ENCODE measurements at regions not wholly inside any gene's neighbourhood (a gene's known extent, or its start where the extent isn't known, plus 50 kb on each side); places are given as distances from the start of the nearest gene placed in this dataset.
"Not testable (repeated sequence)": the region's sequence is repeated elsewhere in the genome, so short reads cannot be mapped to it uniquely, and the experiment has no call there.

- H3K4me3 Mint-ChIP-seq, POLR2A ChIA-PET, H3K9me3 Mint-ChIP-seq, H3K36me3 Mint-ChIP-seq: not testable (repeated sequence)
- DNase-seq (peak; percentile 49 to 85 (median 76)), ATAC-seq (peak; percentile 78 to 83)
- Mint-ChIP-seq H3K4me1 (peaks cover 0 to 11% (median 8%) of the 10 kb centered on the region in 4 donors), H3K27me3 (peaks cover 13 to 65% (median 20%) of the 10 kb centered on the region in 5 donors), H3K27ac (peak overlapping the region in 1 of 10 donors; percentile 68)
These were observed 1092.1 kb downstream of the TMEM121 start for GRCh38 chr14:106618471-106618951.

GRCh38 chr14:106619606-106620005 lies 1093.2 kb downstream of the TMEM121 start:
- DNase-seq (no peak), ATAC-seq (no peak)
- H3K36me3 Mint-ChIP-seq: no peaks in the 10 kb centered on the region
- no peak overlapping the region for H3K4me3 Mint-ChIP-seq
- peaks cover 0 to 11% (median 8%) of the 10 kb centered on the region in 4 donors for H3K4me1 Mint-ChIP-seq
- H3K27me3 Mint-ChIP-seq: peaks cover 13 to 66% (median 23%) of the 10 kb centered on the region in 5 donors
- POLR2A ChIA-PET: no interaction called here
- no peaks in the 10 kb centered on the region for H3K9me3 Mint-ChIP-seq
- H3K27ac Mint-ChIP-seq: no peak overlapping the region

- no peak for ATAC-seq
- POLR2A ChIA-PET: no interaction called here
- DNase-seq: no peak
- H3K27me3 Mint-ChIP-seq: peaks cover 10 to 67% (median 20%) of the 10 kb centered on the region in 5 donors
- H3K27ac Mint-ChIP-seq: no peak overlapping the region
- peaks cover 0 to 11% (median 8%) of the 10 kb centered on the region in 4 donors for H3K4me1 Mint-ChIP-seq
- no peaks in the 10 kb centered on the region for H3K36me3 Mint-ChIP-seq
- no peaks in the 10 kb centered on the region for H3K9me3 Mint-ChIP-seq
- no peak overlapping the region for H3K4me3 Mint-ChIP-seq
These were observed 1094.0 kb downstream of the TMEM121 start for GRCh38 chr14:106620368-106620767.

GRCh38 chr14:106622200-106622745 lies 1095.9 kb downstream of the TMEM121 start:
- DNase-seq: peak in 3 of 10 donors; percentile 8 to 28 (median 27)
- peak in 1 of 2 donors; percentile 53 for ATAC-seq

GRCh38 chr14:106625186-106625585 lies 1098.8 kb downstream of the TMEM121 start:
- DNase-seq (no peak), ATAC-seq (no peak)
- H3K27ac Mint-ChIP-seq: no peak overlapping the region
- H3K4me3 Mint-ChIP-seq: no peak overlapping the region
- H3K9me3 Mint-ChIP-seq: no peaks in the 10 kb centered on the region
- H3K36me3 Mint-ChIP-seq: no peaks in the 10 kb centered on the region
- POLR2A ChIA-PET: no interaction called here
- H3K27me3 Mint-ChIP-seq: peaks cover 16 to 72% (median 23%) of the 10 kb centered on the region in 5 donors
- H3K4me1 Mint-ChIP-seq: peaks cover 0 to 19% (median 15%) of the 10 kb centered on the region in 4 donors

More at GRCh38 chr14:106622200-106622745, 1095.9 kb downstream of the TMEM121 start:
- H3K36me3 Mint-ChIP-seq: no peaks in the 10 kb centered on the region
- no peaks in the 10 kb centered on the region for H3K9me3 Mint-ChIP-seq
- POLR2A ChIA-PET: no interaction called here
- no peak overlapping the region for H3K27ac Mint-ChIP-seq
- peak overlapping the region in 1 of 10 donors; percentile 14 for H3K4me3 Mint-ChIP-seq
- peaks cover 10 to 66% (median 20%) of the 10 kb centered on the region in 5 donors for H3K27me3 Mint-ChIP-seq
- peaks cover 0 to 17% (median 14%) of the 10 kb centered on the region in 4 donors for H3K4me1 Mint-ChIP-seq

- H3K27ac Mint-ChIP-seq, H3K4me3 Mint-ChIP-seq: not testable (repeated sequence)
- H3K4me1 Mint-ChIP-seq: peaks cover 0 to 19% (median 15%) of the 10 kb centered on the region in 4 donors
These were observed 1100.1 kb downstream of the TMEM121 start for GRCh38 chr14:106626469-106626868.

GRCh38 chr14:106626942-106627588 lies 1100.7 kb downstream of the TMEM121 start:
- H3K27ac Mint-ChIP-seq, POLR2A ChIA-PET, H3K9me3 Mint-ChIP-seq, H3K4me3 Mint-ChIP-seq, H3K36me3 Mint-ChIP-seq: not testable (repeated sequence)
- peaks cover 0 to 18% (median 15%) of the 10 kb centered on the region in 4 donors for H3K4me1 Mint-ChIP-seq
- peaks cover 9 to 67% (median 21%) of the 10 kb centered on the region in 5 donors for H3K27me3 Mint-ChIP-seq
- DNase-seq (peak; percentile 56 to 79 (median 69)), ATAC-seq (peak; percentile 75 to 97)

More at GRCh38 chr14:106626469-106626868, 1100.1 kb downstream of the TMEM121 start:
- H3K36me3 Mint-ChIP-seq, POLR2A ChIA-PET, ATAC-seq, DNase-seq, H3K9me3 Mint-ChIP-seq: not testable (repeated sequence)
- peaks cover 11 to 68% (median 19%) of the 10 kb centered on the region in 5 donors for H3K27me3 Mint-ChIP-seq

GRCh38 chr14:106631879-106632278 lies 1105.5 kb downstream of the TMEM121 start:
- DNase-seq: no peak
- H3K9me3 Mint-ChIP-seq: no peaks in the 10 kb centered on the region
- no peaks in the 10 kb centered on the region for H3K36me3 Mint-ChIP-seq
- peaks cover 3 to 9% (median 7%) of the 10 kb centered on the region in 4 donors for H3K4me1 Mint-ChIP-seq
- H3K4me3 Mint-ChIP-seq: no peak overlapping the region
- no peak for ATAC-seq
- POLR2A ChIA-PET: no interaction called here
- H3K27ac Mint-ChIP-seq: no peak overlapping the region
- peaks cover 6 to 31% (median 14%) of the 10 kb centered on the region in 5 donors for H3K27me3 Mint-ChIP-seq

GRCh38 chr14:106633721-106634120 lies 1107.3 kb downstream of the TMEM121 start:
- Mint-ChIP-seq H3K9me3 (no peaks in the 10 kb centered on the region), H3K27ac (no peak overlapping the region), H3K4me3 (no peak overlapping the region), H3K36me3 (no peaks in the 10 kb centered on the region), H3K27me3 (peaks cover 4 to 26% (median 7%) of the 10 kb centered on the region in 5 donors), H3K4me1 (peaks cover under 1 to 6% (median 4%) of the 10 kb centered on the region in 4 donors)
- ATAC-seq (no peak), DNase-seq (no peak)
- POLR2A ChIA-PET: no interaction called here

GRCh38 chr14:106635569-106635968 lies 1109.2 kb downstream of the TMEM121 start:
- Mint-ChIP-seq H3K4me1 (peaks cover 2 to 9% (median 7%) of the 10 kb centered on the region in 4 donors), H3K9me3 (no peaks in the 10 kb centered on the region), H3K4me3 (no peak overlapping the region), H3K27me3 (peaks cover 0 to 15% (median 2%) of the 10 kb centered on the region in 5 donors), H3K36me3 (no peaks in the 10 kb centered on the region), H3K27ac (no peak overlapping the region)
- ATAC-seq (no peak), DNase-seq (no peak)
- POLR2A ChIA-PET: no interaction called here

- ATAC-seq: peak; percentile 81 to 82
- Mint-ChIP-seq H3K27me3 (peaks cover 1 to 35% (median 9%) of the 10 kb centered on the region in 5 donors), H3K27ac (peak overlapping the region in 1 of 10 donors; percentile 68), H3K4me3 (peak overlapping the region in 4 of 10 donors; percentile 18 to 61 (median 44))
- POLR2A ChIA-PET, H3K9me3 Mint-ChIP-seq, H3K4me1 Mint-ChIP-seq, H3K36me3 Mint-ChIP-seq: not testable (repeated sequence)
- peak in 9 of 10 donors; percentile 41 to 76 (median 62) for DNase-seq
These were observed 1112.5 kb downstream of the TMEM121 start for GRCh38 chr14:106638786-106639452.

GRCh38 chr14:106642090-106642489 lies 1115.7 kb downstream of the TMEM121 start:
- H3K4me1 Mint-ChIP-seq: peaks cover 2 to 9% (median 3%) of the 10 kb centered on the region in 4 donors
- DNase-seq (no peak), ATAC-seq (no peak)
- H3K9me3 Mint-ChIP-seq: no peaks in the 10 kb centered on the region
- POLR2A ChIA-PET: no interaction called here
- H3K36me3 Mint-ChIP-seq: no peaks in the 10 kb centered on the region
- no peak overlapping the region for H3K27ac Mint-ChIP-seq
- H3K4me3 Mint-ChIP-seq: no peak overlapping the region
- peaks cover 1 to 41% (median 9%) of the 10 kb centered on the region in 5 donors for H3K27me3 Mint-ChIP-seq

- POLR2A ChIA-PET, H3K4me1 Mint-ChIP-seq, H3K36me3 Mint-ChIP-seq, H3K9me3 Mint-ChIP-seq, H3K27ac Mint-ChIP-seq, DNase-seq, H3K4me3 Mint-ChIP-seq, ATAC-seq: not testable (repeated sequence)
- H3K27me3 Mint-ChIP-seq: peaks cover 1 to 41% (median 9%) of the 10 kb centered on the region in 5 donors
These were observed 1116.6 kb downstream of the TMEM121 start for GRCh38 chr14:106642971-106643370.
